Muscle of back (tissue), 3 donors: ENCODE measurements at regions not wholly inside any gene's neighbourhood (a gene's known extent, or its start where the extent isn't known, plus 50 kb on each side); places are given as distances from the start of the nearest gene placed in this dataset.
"Not testable (repeated sequence)": the region's sequence is repeated elsewhere in the genome, so short reads cannot be mapped to it uniquely, and the experiment has no call there.

Source experiments
- DNase-seq, 3 donors: peaks; one replicate each; pipeline versions ENCODE4 v3.0.0 to v3.0.0-alpha.2; 2013

DNA sequence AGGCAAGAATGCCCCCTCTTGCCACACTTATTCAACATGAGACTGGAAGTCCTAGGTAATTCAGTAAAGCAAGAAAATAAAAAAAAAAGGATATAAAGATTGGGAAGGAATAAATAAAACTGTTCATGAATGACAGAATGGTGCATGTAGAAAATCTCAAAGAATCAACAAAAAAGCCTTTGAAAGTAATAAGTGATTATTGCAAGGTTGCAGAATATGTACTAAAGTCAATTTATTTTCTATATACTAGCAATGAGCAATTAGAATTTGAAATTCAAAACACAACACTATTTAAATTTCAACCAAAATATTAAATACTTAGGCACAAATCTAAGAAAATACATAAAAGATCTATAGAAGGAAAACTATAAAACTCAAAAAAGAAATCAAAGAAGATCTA, 58.6 kb downstream of the MAGEA10 start:
- DNase-seq = no peak

DNA sequence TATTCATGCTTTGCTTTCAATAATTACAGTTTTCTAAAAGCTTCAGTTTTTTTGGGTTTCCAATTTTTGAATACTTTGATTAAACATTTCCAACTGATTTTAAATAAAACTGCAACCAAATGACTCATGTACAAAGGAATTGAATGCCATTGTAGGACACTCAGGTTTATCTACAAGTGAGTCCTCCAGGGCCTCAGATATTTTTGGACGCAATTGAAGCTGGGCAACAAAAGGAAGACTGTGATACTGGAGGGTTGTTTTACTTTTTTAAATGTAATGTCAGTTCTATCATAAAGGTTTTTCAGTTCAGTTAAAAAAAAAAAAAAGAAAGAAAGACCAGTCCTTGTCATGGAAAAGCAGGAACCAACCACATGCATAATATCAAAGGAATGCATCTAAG, 64.2 kb downstream of the MAGEA10 start:
- DNase-seq = no peak

DNA sequence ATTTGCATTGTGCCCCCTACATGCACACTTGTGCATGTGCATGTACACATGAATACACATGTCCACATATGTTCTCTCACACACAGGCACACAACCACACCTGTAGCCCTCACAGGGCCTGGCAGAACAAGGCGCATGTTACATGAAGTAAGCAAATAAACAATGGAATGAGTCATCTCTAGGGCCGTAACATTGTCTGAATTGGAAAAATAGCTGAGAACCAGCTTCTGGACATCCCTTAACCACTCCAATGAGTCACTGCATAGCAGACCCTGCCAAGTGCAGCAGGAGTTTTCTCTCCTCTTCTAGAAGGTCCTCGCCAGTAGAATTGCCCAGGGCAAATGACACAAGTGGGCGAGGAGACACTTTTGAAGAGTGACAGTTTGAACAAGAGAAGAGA, 66.1 kb downstream of the MAGEA10 start:
- peak in 1 of 3 donors; percentile 1 for DNase-seq

DNA sequence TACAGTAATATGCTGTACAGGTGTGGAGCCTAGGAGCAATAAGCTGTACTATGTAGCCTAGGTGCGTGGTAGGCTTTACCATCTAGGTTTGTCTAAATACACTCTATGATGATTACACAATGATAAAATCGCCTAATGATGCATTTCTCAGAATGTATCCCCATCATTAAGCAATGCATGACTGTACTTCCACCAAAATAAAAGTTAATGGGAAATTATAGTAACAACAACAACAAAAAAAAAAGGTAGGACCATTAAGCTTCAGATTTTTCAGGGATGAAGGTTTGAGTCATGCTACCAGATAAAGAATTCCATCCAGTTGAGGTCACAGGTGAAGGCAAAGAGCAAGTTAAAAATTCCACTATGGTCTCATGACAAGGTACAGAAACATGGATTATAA, 68.2 kb downstream of the MAGEA10 start:
- no peak for DNase-seq

DNA sequence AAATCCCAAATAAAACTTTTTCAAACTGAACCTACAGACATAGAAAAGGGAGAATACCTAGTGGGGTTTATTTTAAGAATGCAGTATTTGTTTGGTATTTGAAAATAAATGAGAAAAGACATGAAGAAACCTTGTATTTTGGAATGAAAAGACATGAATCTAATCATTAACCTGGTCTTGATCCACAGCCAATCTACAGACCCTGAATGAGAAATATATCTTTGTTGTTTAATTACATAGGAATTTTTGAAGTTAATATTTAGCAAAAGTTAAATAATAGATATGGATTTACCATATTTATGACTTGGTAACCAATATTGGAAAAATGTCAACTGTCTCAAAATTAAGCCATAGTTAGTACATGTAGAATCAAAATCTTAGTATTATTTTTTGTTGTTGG, 76.8 kb downstream of the MAGEA10 start:
- no peak for DNase-seq

DNA sequence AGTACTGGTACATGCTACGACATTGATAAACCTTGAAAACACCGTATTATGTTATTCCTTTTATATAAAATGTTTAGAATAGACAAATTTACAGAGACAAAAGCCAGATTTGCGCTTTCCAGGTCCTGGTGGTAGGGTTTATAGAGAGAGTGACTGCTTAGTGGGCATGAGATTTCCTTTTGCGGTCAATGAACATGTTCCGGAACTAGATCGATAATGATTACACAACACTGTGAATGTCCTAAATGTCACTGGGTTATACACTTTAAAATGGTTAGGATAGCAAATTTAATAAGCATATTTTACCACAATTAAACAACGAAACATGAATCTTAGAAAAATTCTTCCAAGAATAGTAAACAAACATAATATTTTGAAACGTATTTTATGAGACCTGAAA, 77.3 kb downstream of the MAGEA10 start:
- DNase-seq = no peak

DNA sequence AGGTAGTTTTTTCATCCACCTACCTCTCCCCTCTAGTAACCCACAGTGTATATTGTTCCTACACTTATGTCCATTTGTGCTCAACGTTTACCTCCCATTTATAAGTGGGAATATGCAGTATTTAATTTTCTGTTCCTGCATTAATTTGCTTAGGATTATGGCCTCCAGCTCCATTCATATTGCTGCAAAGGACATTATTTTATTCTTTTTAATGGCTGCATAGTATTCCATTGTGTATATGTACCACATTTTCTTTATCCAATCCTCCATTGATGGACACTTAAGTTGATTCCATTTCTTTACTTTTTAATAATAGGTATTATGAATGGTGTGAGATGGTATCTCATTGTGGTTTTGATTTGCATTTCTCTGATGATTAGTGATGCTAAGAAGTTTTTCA, 76.1 kb upstream of the GABRE start:
- DNase-seq = not testable (repeated sequence)

DNA sequence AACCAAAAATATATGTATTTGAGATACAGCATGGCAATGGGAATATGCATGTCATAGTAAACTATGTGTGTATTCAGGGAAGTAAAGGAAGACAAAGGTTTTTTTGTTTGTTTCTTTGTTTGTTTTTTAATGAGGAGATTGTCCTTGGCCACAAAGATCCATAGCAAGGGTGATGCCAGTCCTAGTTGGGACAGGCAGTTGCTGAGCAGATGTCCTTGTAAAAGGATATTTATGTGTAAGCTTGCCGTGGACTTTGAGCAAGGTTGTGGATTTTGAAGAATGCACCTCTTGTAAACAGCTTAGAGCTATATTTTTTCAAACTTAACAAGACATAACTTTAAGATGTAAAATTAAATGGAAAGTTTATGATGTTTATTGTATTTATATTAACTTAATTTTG, 69.9 kb upstream of the GABRE start:
- no peak for DNase-seq

DNA sequence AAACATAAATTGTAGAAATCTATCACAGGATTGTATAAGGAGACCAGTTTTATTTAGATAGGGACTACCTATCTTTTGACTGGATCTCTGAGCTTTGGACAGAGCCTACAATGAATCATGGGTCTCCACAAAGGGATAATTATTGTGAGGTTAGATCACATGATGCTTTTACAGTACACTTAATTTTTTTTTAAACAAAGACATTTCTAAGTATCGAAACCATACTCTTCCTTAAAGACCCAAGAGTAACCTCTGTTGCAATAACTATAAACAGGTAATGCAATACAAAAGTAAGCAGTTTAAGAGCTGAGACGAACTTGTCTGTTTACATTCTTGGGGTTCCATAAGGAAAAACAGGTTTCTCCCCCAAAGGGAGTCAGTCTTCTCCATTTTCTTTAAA, 64.3 kb upstream of the GABRE start:
- DNase-seq = no peak

DNA sequence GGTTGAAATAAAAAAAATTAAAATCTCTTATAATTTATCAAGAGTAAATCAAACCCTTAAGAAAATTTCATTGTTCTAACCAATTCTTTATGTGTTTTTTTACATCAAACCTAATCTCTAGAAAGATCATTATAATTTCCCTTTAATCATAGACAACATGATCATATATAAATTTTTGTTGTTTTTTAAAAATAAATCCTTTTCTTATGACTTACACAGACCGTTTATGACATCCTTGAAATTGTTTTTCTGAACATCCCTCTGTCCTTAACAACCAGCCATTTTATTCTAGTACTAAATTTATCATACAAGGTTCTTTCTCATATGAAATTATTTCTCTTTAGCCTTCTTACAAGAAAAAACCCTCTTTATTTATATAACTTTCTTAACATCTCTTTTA, 62.7 kb upstream of the GABRE start:
- DNase-seq = no peak

DNA sequence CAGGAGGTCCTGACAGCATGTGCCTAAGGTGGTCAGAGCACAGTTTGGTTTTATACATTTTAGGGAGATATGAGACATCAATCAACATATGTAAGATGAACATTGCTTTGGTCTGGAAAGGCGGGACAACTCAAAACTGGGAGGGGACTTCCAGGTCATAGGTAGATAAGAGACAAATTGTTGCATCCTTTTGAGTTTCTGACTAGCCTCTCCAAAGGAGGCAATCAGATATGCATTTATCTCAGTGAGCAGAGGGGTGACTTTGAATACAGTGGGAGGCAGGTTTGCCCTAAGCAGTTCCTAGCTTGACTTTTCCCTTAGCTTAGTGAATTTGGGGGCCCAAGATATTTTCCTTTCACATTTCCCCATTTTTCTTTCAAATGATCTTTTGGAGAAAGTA, 56.9 kb upstream of the GABRE start:
- DNase-seq = not testable (repeated sequence)

DNA sequence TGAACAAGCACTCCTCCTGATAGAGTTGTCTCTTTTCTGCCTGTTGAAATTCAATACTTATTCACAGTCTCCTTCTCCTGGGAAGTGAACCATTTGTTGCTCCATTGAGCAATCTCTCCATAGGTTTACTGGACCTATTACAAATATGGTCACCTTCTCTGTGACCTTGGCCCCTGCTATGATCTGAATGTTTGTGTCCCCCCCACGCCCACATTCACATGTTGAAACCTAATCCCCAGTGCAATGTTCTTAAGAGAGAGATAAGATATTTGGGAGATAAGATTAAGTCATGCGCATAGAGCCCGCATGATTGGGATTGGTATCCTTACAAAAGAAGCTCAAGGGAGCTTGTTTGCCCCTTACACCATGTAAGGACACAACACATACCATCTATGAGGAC, 54.1 kb upstream of the GABRE start:
- no peak for DNase-seq

DNA sequence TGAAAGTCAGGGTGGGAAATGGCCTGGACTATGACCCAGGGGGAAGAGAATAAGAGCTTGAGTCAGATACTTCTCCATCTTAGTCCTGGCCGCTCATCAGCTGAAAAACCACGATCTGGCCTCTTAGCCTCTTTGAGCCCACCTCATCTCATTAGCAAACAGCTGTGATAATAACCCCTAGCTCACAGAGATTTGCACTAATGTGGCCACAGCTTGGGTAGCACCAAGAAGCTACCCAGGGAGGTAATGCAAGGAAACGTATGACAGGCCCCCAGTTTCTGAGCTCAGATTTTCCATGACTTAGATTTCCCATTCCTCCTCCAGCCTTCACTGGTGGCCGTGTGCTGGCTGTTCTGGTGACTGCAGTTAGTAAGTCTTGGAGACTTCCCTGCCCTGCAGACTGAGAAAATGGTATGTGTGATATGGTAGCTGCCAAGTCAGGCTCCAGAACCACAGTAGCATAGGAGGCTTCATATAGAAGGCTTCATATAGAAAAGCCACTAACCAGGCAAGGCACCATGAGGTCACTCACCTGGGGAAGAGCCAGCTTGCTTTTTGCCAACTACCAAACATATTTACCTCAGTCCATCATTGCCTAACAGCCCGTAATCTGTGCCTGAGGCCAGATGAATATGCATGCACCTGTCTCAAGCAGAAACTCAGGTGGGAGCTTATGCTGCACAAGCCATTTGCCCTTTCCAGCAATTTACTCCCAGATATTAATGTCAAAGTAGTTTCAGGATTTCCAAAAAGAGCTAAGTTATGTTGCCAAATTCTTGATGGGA, 51.4 kb upstream of the GABRE start:
- peak in 1 of 3 donors; percentile 7 for DNase-seq

DNA sequence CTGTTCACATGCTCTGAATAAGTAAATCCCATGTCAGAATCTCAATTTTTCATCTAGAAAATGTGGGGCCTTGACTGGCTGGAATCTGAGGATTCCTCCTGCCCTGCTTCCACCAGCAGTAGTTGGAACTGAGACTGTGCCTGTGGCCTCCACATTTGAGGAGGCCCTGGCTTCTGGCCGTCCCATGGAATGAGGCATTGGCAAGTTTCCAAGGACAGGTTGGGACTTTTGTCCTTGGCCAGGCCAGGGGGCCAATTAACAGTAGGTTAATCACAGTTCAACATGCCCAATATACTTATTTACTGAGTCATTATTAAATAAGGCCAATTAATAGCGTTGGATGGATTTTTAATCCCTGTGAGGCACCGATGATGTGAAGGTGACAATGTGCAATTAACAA, 50.2 kb upstream of the GABRE start:
- no peak for DNase-seq
